ENCODE measurements at regions not wholly inside any gene's neighbourhood (a gene's known extent, or its start where the extent isn't known, plus 50 kb on each side); places are given as distances from the start of the nearest gene placed in this dataset.

DNA sequence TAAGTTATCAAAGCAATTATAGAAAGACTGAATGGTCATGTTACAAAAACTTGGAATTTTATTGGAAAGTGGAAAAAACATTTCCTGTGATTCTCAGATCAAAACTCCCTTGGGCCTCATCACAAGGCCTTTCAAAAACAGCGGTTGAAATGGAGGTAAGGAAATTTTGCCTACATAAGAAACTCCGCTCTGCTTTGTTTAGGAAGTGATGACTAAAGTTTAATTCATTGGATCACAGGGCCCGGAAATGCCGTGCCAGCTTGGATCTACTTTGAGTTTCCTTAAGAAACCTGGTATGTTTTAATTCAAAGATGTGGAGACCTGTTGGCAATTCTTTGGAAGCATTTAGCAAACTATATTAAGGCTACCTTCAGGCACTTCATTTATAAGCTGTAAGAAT is 143.9 kb upstream of the MME start:
- TF ChIP-seq, protein P1, sequence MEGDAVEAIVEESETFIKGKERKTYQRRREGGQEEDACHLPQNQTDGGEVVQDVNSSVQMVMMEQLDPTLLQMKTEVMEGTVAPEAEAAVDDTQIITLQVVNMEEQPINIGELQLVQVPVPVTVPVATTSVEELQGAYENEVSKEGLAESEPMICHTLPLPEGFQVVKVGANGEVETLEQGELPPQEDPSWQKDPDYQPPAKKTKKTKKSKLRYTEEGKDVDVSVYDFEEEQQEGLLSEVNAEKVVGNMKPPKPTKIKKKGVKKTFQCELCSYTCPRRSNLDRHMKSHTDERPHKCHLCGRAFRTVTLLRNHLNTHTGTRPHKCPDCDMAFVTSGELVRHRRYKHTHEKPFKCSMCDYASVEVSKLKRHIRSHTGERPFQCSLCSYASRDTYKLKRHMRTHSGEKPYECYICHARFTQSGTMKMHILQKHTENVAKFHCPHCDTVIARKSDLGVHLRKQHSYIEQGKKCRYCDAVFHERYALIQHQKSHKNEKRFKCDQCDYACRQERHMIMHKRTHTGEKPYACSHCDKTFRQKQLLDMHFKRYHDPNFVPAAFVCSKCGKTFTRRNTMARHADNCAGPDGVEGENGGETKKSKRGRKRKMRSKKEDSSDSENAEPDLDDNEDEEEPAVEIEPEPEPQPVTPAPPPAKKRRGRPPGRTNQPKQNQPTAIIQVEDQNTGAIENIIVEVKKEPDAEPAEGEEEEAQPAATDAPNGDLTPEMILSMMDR (IDR thresholded peaks at IDR 0.05) = no peak
- no peak for TF ChIP-seq POLR2A (IDR thresholded peaks at IDR 0.05)
